ENCODE measurements at regions not wholly inside any gene's neighbourhood (a gene's known extent, or its start where the extent isn't known, plus 50 kb on each side); places are given as distances from the start of the nearest gene placed in this dataset.

DNA sequence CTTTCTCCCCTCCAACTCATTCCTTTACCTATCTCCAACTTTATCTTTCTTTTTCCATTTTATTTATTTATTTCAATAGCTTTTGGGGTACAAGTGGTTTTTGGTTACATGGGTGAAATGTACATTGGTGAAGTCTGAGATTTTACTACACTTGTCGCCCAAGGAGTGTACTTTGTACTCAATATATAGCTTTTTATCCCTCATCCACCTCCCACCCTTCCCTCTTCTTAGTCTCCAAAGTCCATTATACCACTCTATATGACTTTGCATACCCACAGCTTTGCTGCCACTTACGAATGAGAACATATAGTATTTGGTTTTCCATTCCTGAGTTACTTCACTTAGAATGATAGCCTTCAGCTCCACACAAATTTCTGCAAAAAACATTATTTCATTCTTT is 152.6 kb upstream of the NUDT4 start:
- no peak overlapping the region for H3K27ac ChIP-seq (ENCODE audit: low read depth, low read length)
- no peak overlapping the region for H2AFZ ChIP-seq (ENCODE audit: low read length)
- no peak overlapping the region for H3K9ac ChIP-seq (replicated peaks in 1 of 4; ENCODE audit: extremely low read depth in 1 of 4, low read depth in 3 of 4, low read length in 3 of 4)
- H3K14ac ChIP-seq (ENCODE audit: insufficient read length): no peak overlapping the region
- no peaks in the 10 kb centered on the region; a peak in 1 of 7 replicates for H3K4me1 ChIP-seq (replicated peaks in 1 of 4; ENCODE audit: control insufficient read depth in 3 of 4, insufficient read depth in 4 of 4, low read length in 3 of 4)
- ChIA-PET CTCF (ENCODE audit: partially characterized antibody) (interaction anchor here (1.2 kb wide), 1 partner anchor 128 kb away, joined by 3 read pairs; no protein-coding TSS in a partner anchor), POLR2A (ENCODE audit: partially characterized antibody) (no interaction called here)
- H3K79me1 ChIP-seq (ENCODE audit: low read depth, low read length): no peaks in the 10 kb centered on the region
- H2BK5ac ChIP-seq (ENCODE audit: low read depth, low read length): no peak overlapping the region
- H3K9me3 ChIP-seq (ENCODE audit: insufficient read depth in 2 of 2, low read depth in 1 of 2, low read length in 1 of 2): peaks cover 0 to 7% of the 10 kb centered on the region in 2 experiments; a peak in 1 of 4 replicates
- no peak overlapping the region for H3K23ac ChIP-seq (ENCODE audit: insufficient read length)
- H3K79me2 ChIP-seq (ENCODE audit: control insufficient read depth in 1 of 2, insufficient read depth in 2 of 2, low read length in 2 of 2): no peaks in the 10 kb centered on the region
- FAIRE-seq: no peak
- peaks cover 0 to 1% (median 0%) of the 10 kb centered on the region in 4 experiments; a peak in 1 of 7 replicates for H3K27me3 ChIP-seq (replicated peaks in 1 of 4; ENCODE audit: control insufficient read depth in 3 of 4, extremely low read depth in 1 of 4, insufficient read depth in 3 of 4, low read length in 3 of 4)
- H3K4me2 ChIP-seq (ENCODE audit: insufficient read depth in 1 of 2, low read depth in 2 of 2, low read length in 2 of 2): no peak overlapping the region
- no peaks in the 10 kb centered on the region for H4K20me1 ChIP-seq (replicated peaks in 1 of 2; ENCODE audit: control insufficient read depth in 1 of 2, insufficient read depth in 2 of 2, low read length in 2 of 2)
- no peak overlapping the region for H3K56ac ChIP-seq (replicated peaks; ENCODE audit: insufficient read length, low read depth, low read length)
- no peak overlapping the region for H3K4me3 ChIP-seq (ENCODE audit: extremely low read depth in 1 of 4, insufficient read depth in 2 of 4, low read depth in 3 of 4, low read length in 4 of 4)
- H3K18ac ChIP-seq (ENCODE audit: extremely low read depth, low read length): no peak overlapping the region
- H3K23me2 ChIP-seq (ENCODE audit: low read depth, low read length): no peaks in the 10 kb centered on the region; the same call in 1 of the 2 replicates
- H4K8ac ChIP-seq (ENCODE audit: extremely low read depth, insufficient read depth, low read length): no peak overlapping the region
- H2BK120ac ChIP-seq (replicated peaks; ENCODE audit: low read depth, low read length): no peak overlapping the region
- WGBS, 2 experiments (ENCODE audit: extremely low coverage in 1 of 2, insufficient coverage in 1 of 2, insufficient read length in 1 of 2, insufficient replicate concordance in 2 of 2, low coverage in 1 of 2, low lambda C conversion rate in 2 of 2, missing lambda C conversion rate in 1 of 2): 89% methylated on average over 2 of the region's 2 CpGs; no CpG with 5 or more reads in 1 of the 2 experiments
- H4K5ac ChIP-seq (ENCODE audit: insufficient read length, low read depth, low read length): no peak overlapping the region
- H3K36me3 ChIP-seq (ENCODE audit: control insufficient read depth in 2 of 4, insufficient read depth in 4 of 4, low read length in 3 of 4): no peaks in the 10 kb centered on the region
- H2BK20ac ChIP-seq (ENCODE audit: low read length): no peak overlapping the region
- no peak overlapping the region for H2BK12ac ChIP-seq (ENCODE audit: low read depth, low read length)
- TF ChIP-seq HDAC6 (IDR thresholded peaks at IDR 0.05; ENCODE audit: low read depth, low read length): no peak
- TF ChIP-seq GTF2F1 (IDR thresholded peaks at IDR 0.05; ENCODE audit: borderline replicate concordance, low read depth, low read length): no peak
- TF ChIP-seq ATF2 (IDR thresholded peaks at IDR 0.05; ENCODE audit: low read length): no peak
- TF ChIP-seq PHF8 (conservative IDR thresholded peaks at IDR 0.05; ENCODE audit: low read depth, low read length): no peak
- no peak for TF ChIP-seq BRCA1 (IDR thresholded peaks at IDR 0.05; ENCODE audit: low read depth, low read length)
- no peak for TF ChIP-seq KDM1A (IDR thresholded peaks at IDR 0.05; ENCODE audit: borderline replicate concordance, low read length)
- TF ChIP-seq, protein P1, sequence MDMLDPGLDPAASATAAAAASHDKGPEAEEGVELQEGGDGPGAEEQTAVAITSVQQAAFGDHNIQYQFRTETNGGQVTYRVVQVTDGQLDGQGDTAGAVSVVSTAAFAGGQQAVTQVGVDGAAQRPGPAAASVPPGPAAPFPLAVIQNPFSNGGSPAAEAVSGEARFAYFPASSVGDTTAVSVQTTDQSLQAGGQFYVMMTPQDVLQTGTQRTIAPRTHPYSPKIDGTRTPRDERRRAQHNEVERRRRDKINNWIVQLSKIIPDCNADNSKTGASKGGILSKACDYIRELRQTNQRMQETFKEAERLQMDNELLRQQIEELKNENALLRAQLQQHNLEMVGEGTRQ (IDR thresholded peaks at IDR 0.05; ENCODE audit: low read length): no peak
- H3K4ac ChIP-seq (replicated peaks; ENCODE audit: insufficient read length, low read depth, low read length): no peak overlapping the region
- H4K91ac ChIP-seq (replicated peaks; ENCODE audit: insufficient read length, low read length): no peak overlapping the region
- H2BK15ac ChIP-seq (ENCODE audit: low read length): no peak overlapping the region
- no peak overlapping the region for H2AK5ac ChIP-seq (ENCODE audit: low read depth, low read length)
- DNase-seq (ENCODE audit: low read depth in 1 of 2, low spot score in 2 of 2): no peak

Measured in H1 (cell line).